NCI-H526 treated with DMSO at 0.1 percent for 48 hours (cell line): ENCODE measurements at regions not wholly inside any gene's neighbourhood (a gene's known extent, or its start where the extent isn't known, plus 50 kb on each side); places are given as distances from the start of the nearest gene placed in this dataset.
A peak's percentile ranks its signal among the peaks of the same experiment; 100 is the strongest.

ENCODE experiments used
- DNase-seq: peaks from one replicate; lab custom pipeline; 2025; lab: John Stamatoyannopoulos, UW

DNA sequence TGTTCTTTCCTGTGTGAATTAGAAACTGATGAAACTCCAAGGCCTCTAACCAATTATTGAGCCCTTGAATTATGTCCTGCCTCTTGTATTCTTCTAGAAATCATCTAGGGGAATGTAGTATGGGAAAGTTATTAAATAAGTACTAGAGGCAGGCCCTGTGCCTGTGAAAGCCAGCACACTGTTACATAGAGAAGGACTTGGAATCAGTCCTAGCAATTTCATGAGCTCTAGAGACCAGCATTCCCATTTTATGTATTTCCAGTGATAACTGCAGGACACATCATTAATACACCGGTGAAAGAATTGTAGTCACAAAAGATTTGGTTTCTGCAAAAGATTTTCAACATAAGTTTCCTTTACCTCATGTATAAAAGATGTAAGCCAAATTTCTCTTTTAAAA lies 168.5 kb upstream of the VLDLR start:
- DNase-seq: no peak

DNA sequence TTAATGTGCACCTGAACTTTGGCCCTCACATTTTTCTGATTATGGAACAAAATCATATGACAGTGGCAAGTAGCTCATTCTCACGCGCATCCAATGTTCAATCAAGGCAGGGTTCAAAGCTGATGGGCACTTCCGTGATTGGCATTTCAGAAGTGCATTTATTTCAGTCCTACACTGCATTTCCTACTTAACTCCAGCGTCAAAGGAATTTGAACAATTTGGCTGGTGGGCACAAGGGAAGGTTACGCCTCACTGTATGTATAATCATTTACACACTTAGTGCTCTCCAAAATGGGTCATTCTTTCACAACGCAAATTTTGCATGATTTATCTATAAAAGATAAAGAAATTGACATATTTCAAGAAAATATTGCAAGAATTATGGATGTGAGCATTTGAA lies 167.9 kb upstream of the VLDLR start:
- no peak for DNase-seq

DNA sequence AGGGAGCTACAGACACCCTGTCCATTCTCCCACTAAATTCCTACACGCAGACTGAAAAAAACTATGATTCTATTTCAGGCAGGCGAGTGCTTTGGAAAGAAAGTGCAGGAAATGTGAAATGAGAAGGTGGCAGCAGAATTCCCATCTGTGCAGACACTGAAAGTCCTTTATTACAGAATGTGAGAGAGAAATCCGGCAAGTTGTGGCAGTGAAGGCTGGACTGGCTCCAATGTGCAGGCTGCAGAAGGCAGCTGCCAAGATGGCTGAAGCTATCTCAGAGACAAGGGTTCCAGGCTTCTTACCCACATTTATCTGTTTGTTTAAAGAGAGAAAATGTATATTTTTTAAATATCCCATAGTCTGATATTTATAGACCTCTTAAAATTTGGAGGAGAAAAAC lies 161.8 kb upstream of the VLDLR start:
- DNase-seq: no peak

DNA sequence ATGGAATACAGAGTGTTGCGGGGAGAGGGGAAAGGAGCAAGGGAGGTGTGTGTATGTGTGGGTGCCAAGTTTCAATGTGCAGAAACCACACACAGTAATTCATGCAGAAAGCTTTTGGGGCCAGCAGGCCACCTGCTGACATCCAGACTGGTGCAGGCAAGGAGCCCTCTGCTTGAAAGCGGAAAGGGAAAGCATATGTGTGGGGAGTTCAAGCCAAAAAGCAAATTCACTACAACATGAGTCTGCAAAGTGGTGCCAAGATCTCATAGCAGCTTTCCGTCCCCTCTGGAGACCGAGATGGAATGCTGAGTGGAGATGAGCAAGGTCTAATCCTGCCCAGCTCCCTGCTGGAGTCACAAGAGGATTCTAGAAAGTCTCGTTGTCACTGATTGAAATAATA lies 159.7 kb upstream of the VLDLR start:
- no peak for DNase-seq

DNA sequence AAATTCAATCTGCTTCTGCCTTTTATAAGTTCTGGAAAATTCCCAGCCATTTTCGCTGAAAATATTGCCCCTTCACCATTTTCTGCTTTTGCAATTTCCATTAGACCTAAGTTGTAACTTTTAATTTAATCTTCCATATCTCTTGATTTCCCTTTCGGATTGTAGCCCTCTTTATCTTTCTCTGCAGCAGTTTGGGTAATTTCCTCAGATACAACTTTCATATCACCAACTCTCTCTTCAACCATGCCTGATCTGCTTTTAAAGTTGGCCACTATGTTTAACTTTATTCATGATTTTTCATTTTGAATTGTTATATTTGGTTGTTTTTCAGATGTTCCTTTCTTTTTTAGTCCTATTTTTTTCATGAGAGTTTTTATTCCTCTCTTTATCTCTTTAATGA lies 157.0 kb upstream of the VLDLR start:
- no peak for DNase-seq

DNA sequence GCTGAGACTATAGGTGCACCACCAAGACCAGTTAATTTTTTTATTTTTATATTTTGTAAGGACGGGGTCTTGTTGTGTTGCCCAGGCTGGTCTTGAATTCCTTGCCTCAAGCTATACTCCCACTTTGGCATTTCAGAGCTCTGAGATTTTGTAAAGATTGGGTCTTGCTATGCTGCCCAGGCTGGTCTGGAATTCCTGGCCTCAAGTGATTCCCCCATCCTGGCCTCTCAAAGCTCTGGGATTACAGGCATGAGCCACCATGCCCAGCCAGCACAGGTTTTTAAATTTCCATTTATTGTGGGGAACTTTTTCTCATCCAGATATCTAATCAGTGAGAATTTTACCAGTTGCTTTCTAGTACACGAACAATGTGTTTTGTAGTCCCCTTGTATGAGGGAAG lies 156.1 kb upstream of the VLDLR start:
- no peak for DNase-seq

DNA sequence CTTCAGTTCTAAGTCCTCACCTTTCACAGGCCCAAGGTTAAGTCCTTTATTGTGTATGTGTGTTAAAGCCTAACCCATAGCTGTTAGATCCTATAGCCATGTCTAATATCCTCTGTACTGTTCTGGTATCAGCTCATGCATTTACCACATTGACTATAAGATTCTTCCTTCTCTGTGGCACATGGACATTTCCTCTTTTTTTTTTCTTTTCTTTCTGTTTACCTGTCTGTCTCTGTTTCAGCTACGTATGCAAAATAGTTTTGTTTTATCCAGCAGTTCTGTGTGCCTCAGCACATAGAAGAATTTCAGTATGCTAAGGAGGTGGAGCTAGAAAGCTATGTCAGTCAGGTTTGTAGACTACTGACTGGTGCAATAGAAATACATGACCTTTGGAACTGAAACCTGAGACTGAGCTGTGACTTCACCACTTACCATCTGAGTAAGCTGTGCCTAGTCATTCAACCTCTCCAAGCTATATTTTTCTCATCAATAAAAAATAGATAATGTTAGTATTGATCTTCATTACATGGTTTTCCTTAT lies 155.6 kb upstream of the VLDLR start:
- DNase-seq: peak; percentile 94

DNA sequence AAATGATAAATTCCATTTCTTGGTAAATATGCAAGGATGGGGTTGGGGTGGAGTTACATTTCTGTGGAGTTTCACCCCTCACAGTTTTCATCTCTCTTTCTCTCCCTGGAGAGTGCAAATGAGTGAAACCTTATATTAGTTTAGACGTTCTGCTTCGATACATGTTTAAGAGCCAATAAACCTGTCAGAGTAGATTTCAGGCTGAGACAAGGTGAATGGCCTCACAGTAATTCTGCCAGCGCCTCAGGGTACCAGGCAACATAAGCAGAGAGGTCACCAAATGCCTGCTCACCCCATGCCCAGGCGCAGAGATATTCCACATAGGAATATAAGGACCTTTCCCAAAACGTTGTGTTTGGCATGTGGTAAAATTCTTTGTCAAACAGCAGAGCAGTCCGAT lies 154.9 kb upstream of the VLDLR start:
- DNase-seq: peak; percentile 89

DNA sequence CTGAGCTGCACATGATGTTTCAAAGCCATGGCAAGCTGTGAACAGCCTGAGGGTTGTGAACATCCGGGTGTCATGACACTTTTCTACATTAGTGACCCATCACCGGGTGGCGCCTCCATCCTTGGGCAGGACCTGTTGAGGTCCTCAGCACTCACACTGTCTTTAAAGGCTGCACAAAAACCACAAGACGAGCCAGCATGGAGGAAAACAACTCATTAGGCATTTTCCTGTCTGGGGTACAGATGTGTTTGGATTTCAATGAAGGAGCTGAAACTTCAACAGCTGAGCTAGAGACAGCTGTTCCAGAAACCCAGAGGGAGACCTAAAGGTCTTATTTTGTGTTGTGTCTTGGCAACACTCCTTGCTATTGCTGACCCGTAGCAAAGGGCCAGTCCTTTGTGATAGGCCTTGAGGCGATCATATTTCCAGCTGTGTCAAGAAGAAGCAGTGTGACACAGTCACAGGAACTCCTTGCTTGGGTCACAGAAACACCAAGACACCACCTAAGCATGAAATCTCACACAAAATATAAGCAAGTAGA lies 151.8 kb upstream of the VLDLR start:
- DNase-seq: peak; percentile 10

DNA sequence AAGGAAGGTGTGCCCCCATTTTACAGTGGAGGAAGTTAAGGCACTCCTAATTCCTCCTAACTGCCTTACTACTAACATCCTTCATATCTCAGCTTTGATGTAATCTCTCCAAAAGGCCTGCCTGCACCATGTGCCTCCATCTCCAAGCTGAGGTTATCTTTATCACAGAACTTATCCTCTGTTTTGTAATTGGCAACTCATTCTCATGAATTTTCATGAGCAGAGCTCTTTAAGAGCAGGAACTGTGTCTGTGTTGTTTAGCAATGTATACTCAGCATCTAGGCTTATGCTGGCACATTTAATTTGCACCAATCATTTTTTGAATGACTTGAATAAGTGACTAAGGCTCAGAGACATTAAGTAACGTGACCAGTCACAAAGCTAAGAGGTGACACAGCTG lies 147.9 kb upstream of the VLDLR start:
- DNase-seq: no peak

DNA sequence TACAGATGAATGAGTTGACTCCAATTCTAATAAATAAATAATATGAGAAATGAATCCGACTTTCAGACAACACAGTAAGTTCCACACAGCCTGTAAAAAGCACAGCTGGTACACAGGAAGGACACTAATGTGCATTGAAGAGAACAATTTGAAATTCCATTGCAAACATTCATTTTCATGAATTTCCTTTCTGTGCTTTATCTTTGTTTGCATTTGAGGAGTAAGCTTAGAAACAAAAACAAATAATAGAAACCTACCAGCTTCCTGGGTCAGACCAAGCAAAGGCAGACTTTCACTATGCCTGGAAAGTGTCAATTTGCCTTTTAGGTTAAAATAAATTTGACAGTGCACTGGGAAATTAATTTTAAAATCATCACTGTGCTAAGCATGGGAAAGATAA lies 143.8 kb upstream of the VLDLR start:
- DNase-seq: peak; percentile 51

DNA sequence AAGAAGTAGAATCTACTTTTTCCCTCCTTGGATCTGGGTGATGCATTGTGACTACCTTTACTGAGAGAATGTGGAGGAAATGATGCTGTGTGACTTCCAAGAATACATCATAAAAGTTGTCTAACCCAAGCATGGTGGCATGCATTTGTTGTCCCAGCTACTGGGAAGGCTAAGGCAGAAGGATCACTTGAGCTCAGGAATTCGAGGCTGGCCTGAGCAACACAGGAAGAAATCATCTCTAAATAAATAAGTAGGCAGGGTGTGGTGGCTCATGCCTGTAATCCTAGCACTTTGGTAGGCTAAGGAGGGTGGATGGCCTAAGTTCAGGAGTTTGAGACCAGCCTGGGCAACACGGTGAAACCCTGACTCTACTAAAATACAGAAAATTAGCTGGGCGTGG lies 143.2 kb upstream of the VLDLR start:
- DNase-seq: no peak

DNA sequence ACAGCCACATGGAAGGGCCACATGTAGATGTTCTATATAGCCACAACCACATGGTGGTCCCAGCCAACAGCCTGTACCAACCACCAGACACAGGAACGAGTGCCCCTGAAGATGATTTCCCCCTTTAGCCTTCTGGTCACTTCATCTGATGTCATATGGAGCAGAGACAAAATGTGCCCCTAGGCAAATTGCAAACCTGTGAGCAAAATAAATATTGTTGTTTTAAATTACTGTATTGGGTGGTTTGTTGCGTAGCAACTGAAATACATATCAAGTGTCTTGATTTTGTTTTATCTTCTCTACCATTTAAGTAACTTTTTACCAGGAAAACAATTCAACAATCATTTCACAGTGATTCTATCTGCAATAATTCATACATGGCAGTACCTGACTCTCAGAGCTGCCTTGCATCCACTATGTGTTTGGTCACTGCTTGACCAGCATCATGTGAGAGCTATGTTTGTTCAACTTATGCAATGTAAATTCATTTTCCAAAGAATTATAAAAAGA lies 142.5 kb upstream of the VLDLR start:
- DNase-seq: no peak

DNA sequence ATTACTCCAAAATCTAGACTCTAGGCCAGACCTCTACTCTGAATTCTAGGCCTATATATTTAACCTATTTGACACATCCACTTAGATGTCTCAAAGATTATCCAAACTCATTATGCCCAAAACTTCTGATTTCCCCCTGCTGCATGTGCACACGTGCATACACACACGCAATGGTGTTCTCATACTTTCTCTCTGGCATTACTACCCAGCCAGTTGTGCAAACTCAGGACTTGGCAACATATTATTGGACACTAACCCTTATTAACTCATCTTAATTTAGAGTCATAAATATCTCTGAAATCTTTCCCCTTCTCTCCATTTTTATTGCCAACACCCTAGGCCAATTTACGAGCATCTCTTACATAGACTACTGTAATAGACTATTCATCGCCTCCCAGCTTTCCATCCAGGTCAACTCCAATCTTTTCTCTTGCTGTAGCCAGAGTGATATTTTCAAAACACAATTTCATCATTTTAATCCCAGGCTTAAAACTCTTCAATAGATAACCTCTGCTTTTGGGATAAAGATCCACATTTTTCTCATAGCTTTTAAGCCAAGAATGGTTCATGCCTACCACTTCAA lies 141.2 kb upstream of the VLDLR start:
- no peak for DNase-seq

DNA sequence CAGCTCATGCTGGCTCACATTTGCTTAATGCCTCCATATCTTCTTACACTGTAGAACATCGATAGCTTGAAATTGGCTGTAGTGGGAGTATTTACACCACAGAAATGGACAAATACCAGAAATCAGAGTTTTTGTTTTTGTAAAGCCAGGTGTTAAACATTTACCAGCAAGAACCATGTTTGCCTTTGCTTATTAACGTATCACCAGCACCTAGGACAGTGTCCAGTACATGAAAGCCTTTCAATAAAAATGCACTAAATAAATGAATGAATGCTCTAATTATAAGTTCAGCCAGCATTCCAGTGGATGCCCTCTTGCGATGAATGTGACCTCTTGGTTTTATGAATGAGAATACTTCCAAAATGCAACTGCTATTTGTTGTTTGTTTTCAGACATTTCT lies 140.4 kb upstream of the VLDLR start:
- DNase-seq: no peak

DNA sequence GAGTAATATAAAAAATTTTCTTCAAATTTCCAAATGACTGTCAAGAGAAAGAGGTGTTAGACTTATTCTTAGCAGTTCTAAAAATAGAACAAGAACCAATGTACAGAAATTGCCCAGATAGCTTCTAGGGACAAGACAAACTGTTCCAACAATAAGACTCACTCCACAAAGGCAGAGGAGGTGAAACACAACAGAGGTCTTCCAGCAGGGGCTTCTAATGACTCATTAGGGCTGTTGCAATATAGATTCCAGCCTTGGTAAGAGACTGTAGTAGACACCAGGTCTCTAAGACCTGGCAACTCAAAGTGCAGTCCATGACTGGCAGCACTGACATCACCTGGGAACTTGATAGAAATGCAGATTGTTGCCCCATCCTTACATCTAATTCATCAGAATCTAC lies 134.6 kb upstream of the VLDLR start:
- no peak for DNase-seq

DNA sequence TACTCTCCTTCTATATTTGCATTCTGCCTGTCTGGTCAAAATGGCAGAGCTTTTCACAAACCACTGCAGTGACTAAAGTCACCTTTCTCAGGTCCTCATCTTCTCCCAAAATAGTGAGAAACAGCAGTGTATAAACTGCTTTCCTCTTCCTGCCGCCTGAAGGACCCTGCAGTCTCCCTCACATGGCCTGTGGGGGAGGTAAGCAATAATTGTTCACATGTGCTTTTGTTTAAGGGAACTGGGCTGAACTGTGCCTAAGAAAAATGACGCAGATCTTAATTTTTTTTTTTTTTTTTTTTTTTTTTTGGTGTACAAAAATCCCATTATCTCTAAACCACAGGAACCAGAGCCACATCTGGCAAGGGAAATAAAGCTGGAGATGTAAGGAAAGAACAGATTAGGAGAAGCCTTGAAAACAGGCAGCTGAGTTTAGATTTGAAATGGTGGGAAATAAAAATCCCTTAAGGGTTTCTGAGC lies 131.7 kb upstream of the VLDLR start:
- DNase-seq: no peak

DNA sequence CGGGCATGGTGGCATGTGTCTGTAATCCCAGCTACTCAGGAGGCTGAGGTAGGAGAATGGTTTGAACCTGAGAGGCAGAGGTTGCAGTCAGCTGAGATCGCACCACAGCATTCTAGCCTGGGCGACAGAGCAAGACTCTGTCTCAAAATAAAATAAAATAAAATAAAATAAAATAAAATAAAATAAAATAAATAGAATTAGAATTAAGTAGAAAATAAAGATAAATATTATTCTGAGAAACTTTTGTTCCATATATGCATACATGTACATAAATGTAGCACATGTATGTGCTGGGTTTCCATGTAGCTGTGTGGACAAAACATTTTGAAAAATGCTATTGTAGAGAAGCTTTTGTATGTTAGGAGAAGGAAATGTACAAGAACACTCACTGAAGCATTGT lies 129.4 kb upstream of the VLDLR start:
- DNase-seq: no peak

DNA sequence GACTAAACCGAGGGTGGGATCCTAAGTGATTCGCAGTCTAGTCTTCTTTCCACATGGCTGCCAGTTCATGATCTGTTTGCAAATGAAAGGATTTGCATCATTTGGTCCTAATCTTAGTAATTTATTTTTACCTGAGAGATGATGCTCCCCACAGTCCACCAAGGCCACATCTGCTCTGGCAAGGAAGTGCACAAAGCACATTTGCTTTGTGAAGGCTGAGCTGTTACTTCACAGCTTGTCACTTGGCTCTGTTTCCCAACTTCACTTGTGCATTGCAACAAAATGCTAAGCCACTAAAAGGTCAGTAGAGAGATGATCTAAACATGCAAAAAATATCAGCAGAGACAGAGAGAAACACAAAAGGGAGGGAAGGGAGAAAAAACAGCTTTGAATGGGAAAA lies 128.5 kb upstream of the VLDLR start:
- DNase-seq: peak; percentile 87

DNA sequence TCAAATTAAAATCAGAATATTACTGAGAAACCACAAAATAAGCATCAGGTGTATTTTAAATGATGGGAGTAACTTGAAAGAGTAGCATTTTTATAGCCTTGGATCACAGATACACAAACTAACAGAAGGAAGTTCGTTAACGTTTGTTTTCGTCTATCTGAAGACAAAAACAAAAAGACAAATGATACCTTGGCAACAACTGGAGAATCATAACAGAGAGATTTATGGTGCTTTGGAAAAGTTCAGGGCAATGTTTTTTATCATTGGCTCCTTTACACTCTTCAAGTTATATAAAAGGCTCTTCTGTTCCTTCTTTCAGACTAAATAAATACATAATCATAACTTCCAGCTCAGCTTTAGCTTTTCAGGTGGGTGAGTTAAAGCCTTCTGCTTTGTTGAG lies 128.1 kb upstream of the VLDLR start:
- no peak for DNase-seq

DNA sequence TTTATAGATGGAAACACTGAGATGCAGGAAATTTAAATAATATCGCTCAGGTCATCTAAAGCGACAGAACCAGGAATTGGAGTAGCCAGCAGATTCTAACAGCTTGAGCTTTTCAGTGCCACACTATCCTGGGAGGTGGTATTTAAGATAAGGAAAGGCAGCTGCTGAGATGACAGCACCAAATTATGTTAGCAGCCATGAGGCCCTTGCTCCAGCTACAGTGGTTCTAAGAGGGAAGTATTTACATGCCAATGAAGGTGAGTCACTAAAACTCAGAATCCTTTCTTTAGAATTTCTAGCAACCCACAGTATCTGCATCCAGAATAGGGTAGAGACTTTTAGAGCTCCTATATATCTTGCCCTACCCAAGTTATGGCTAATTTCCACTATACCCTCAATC lies 127.0 kb upstream of the VLDLR start:
- DNase-seq: no peak

DNA sequence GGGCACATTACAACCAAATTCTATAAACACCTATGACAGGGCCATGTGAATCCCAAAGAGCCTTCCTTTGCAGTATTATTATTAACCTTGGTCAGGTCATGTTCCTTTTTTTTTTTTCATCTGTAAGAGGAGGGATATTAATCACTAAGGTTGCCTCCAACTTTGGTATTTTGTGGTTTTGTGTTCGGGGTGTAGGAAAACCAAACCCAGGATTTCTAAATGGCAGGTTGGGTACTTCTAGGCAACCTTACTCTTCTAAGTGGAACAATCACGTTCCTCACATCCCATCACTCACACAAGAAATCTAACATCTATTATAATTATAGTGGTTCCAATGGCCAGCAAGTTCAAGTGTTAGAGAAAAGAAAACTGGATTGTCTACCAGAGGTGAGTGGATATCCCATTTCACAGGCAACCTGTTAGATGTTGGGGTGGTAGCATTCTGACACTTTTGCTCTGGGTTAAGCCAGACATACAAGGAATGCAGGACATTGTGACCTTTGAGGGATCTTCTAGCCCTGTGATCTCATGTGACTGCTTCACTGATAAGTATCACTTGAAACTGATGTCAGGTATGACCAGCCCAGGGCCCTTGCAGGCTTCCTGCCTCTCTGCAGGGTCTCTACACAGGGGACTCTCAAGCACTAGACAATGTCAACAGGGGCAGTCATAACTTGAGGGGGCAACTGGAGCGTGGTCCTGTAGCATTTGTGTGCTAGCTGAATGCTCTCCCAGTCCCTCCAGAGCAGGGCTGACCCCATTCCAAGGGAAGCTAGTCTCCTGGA lies 126.2 kb upstream of the VLDLR start:
- DNase-seq: no peak

DNA sequence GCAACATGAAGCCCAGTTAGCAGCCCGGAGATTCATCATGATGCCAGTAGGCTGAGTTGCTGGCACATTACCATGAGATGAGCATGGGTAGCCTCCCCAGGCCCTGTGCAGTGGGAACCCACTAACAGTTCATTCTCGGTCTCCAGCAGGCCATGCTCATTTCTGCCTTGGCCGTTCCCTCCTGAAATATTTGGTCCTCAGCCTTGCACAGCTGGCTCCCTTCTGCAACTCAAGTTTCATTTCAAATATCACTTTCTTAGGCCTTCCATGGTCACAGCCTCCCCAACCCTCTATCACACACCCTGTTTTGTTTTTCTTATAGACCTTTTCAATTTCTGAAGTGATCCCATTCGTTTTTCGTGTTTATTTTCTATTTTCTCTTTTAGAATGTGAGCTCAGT lies 125.4 kb upstream of the VLDLR start:
- DNase-seq: no peak
